Activated T-cell treated with anti-CD3 and anti-CD28 coated beads, Interleukin-2, amount 50 U/mL, for 48 hours (primary cell): ENCODE measurements at regions not wholly inside any gene's neighbourhood (a gene's known extent, or its start where the extent isn't known, plus 50 kb on each side); places are given as distances from the start of the nearest gene placed in this dataset.
"Not testable (repeated sequence)": the region's sequence is repeated elsewhere in the genome, so short reads cannot be mapped to it uniquely, and the experiment has no call there.

ENCODE experiments used
- DNase-seq, 2 experiments: peaks; one replicate each; pipeline ENCODE4 v3.0.0-alpha.2; 2020

DNA sequence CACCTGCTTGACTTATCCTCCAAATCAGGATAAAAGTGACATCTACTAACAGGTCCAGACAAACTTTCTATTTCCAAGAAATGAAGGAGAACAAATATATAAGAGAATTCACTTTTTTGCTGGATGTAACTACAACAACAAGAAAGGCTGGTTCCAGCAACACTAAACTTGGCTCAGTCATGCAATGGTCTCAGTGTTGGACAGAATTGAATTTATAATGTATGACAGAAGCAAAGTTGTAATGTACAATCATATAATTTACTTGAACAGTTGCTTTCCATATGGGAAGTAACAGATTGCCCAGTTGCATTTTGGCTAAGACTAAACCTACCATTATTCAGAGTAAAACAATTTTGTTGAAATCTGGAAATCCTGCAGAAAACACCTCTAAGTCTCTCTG, 183.3 kb upstream of the INTU start:
- DNase-seq: no peak

DNA sequence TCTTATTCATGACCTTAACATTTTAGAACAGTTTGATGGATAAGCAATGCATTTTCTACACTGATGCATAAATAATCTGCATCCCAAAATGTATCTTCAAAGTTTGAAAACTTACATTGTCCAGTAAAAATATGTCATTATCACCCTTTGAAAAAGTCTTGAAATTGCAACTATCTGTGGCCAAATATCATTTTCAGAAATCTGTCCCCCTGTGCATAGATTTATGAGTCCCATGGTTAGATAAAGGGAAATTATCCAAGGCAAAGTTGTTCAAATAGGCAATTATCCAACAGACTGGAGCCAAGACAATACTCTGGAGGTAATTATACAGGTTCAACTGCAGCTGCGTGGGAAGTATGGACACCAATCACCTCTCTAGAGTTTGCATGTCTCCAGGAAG, 182.5 kb upstream of the INTU start:
- no peak for DNase-seq

DNA sequence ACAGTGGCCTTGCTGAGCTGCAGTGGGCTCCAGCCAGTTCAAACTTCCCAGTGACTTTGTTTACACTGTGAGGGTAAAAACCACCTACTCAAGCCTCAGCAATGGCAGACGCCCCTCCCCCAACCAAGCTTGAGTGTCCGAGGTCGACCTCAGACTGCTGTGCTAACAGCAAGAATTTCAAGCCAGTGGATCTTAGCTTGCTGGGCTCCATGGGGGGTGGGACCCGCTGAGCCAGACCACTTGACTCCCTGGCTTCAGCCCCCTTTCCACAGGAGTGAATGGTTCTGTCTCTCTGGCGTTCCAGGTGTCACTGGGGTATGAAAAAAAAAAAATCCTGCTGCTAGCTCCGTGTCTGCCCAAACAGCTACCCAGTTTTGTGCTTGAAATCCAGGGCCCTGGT, 168.9 kb upstream of the INTU start:
- no peak for DNase-seq

DNA sequence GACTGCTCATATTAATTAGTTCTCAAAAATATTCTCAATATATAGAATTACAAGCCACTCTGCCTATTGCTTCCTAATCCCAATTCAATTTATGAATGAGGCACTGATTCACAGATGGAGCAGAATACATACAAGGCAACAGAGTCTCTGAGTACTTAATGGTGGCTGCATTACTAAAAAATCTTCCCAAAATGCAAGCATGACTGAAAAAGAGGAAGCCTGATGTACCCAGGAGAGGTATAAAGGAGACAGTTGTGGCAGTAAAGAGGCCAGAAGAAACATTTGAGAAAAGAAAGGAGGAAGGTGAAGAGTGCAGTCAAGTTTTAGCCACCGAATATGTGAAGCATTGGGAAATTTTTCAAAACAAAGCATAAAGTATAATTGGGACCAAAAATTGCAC, 163.2 kb upstream of the INTU start:
- DNase-seq: no peak

DNA sequence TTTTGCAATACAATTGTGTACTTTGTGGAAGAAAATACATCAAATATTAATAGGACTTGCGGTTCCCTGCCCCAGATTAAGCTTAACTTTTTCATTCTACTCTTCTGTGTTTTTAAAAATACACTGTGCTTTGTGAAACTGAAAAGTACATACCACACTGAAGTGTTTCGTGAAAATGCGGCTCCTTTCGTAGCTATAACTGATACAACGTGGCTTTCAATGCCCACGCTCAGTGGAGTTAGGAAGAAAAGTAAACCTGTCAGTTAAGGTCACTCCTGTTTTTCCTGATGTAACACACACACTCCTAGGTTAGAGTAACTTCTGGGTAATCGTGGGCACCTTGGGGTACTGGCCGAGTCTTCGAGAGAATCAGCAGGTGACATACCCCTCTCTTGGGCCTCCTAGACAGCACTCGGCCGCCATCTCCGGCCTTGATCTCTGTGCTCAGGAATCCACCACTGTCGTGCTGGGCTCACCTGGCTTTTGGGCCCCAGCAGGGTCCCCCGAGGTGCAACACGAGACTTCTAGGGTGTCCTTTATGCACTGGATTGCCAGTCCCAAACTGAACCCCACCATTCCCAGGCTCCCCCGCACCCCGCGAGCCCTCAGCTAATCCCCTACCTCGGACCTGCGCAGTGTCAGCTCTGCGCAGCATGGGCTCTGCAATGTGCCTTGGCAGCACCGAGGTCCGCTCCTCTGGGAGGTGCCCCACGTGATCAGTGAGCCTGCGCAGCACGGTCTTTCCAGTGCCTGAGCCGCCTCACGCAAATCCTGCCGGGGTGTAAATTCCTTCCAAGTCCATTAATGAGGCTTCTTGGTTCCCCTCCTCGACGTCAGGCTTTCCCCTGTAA, 162.6 kb upstream of the INTU start:
- no peak for DNase-seq

DNA sequence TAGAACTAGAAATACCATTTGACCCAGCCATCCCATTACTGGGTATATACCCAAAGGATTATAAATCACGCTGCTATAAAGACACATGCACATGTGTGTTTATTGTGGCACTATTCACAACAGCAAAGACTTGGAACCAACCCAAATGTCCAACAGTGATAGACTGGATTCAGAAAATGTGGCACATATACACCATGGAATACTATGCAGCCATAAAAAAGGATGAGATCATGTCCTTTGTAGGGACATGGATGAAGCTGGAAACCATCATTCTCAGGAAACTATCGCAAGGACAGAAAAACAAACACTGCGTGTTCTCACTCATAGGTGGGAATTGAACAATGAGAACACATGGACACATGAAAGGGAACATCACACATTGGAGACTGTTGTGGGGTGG, 154.5 kb upstream of the INTU start:
- DNase-seq: not testable (repeated sequence)

DNA sequence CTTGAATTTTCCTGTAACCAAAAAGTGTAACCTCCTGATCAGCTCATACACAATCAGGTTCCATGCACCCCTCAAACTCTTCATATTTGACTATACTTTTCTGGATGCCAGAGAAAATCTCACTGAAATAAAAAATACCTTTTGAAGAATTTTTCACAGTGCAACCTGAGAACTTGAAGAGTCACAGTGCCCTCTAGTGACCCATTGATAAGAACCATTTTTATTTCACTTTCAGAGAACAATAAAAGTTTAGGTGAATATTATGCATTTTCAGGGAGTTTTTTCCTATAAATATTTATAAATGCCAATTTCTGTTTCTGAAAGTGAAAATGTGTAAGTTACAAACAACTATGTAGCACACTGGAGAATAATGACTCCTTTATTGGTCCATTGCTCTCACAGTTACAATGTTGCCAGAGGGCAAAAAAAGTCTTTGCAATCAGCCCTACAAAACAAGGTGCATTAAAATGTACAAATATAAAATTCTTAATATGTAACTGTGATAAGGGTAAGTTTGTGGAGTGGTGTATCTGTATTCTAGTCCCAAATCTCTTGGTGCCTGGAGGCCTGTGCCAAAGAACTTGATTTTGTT, 153.6 kb upstream of the INTU start:
- DNase-seq: no peak

DNA sequence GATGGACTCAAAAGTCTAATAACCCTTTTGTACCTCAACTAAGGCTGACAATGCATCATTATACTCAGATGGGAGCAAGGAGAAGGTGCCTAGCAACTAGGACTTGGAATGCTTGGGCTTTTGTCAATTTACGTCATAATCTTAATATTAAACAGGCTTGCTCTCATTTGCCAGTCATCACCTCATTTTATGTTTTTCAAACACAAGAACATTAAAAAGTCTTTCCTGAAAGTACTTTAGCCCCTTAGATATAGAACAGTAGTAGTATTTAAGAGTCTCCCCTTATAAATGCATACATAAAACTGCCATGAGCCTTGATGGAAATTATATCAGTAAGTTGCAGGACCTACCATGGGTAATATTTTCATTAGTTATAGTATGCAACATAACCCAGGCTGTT, 150.7 kb upstream of the INTU start:
- DNase-seq: no peak

DNA sequence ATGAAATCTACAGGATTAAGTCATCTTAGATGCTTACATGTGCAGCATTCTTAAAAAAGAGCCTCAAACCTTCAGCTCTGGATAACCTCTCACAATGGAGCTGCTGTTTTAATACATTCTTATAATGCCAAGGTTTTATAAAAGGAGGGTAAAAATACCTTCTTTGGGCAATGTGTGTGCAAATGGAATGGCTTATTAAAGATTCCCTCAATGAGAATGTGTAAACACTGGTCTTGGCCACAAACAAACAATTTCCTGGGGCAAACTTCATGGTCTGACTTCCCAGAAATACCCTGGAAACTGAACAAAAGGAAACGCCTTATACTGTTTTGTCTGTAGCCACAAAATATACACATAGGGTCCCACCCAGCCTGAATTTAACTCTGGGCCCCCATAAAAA, 148.6 kb upstream of the INTU start:
- no peak for DNase-seq

DNA sequence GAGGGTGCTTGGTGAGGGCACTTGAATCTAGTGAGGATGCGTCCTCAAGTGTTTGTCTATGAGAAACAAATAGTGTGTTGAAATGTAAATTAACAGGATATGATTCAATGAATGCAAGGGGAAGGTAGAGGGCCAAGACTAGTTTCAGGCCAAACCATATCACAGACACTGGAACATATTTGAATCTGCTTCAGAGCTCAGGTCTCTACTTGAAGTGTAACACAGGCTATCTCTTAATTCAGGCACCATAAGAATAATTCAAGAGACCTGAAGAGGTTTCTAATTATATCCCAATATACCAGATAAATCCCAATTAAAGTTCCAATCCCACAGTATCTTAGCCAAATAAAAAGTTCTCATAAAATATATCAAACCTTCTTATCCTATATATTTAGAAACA, 146.5 kb upstream of the INTU start:
- no peak for DNase-seq

DNA sequence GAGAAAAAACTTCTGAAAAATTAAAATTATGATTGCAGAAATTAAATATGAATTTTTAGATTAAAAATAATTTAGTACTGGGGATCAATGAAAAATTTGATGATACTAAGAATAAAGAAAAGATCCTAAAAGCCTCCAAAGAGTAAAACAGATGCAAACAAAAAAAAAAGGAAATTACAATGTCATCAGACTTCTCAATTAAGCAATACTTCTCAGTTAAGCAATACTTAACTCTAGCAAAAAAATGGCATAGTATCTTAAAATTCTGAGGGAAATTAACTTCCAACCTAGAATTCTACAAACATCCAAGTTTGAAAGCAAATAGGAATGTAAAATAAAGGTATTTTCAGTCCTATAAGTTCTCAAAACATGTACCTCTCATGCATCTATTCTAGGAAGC, 141.2 kb upstream of the INTU start:
- DNase-seq: no peak

DNA sequence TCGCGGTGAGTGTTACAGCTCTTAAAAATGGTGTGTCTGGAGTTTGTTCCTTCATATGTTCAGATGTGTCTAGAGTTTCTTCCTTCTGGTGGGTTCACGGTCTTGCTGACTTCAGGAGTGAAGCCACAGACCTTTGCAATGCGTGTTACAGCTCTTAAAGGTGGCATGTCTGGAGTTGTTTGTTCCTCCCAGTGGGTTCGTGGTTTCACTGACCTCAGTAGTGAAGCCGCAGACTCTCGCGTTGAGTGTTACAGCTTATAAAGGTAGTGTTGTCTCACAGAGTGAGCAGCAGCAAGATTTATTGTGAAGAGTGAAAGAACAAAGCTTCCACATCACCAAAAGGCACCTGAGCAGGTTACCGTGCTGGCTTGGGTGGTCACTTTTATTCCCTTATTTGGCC, 135.9 kb upstream of the INTU start:
- not testable (repeated sequence) for DNase-seq

DNA sequence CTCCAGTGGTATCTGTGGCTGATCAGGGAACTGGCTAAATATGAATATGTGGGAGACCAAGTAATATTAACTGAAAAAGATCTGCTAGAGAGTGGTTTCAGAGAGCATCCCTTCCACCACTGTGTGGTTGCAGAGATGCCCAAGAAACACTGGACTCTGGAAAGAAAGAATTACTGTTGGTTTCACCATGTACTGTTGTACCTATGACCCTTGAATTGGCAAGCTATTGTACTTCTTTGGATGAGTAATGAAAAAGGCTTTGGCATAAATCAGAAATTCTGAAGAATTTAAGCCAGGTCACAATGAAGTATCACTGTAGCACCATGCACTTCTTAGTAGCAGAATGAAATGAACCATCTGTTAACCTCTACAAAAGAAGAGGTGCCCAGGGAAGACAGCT, 134.4 kb upstream of the INTU start:
- no peak for DNase-seq

DNA sequence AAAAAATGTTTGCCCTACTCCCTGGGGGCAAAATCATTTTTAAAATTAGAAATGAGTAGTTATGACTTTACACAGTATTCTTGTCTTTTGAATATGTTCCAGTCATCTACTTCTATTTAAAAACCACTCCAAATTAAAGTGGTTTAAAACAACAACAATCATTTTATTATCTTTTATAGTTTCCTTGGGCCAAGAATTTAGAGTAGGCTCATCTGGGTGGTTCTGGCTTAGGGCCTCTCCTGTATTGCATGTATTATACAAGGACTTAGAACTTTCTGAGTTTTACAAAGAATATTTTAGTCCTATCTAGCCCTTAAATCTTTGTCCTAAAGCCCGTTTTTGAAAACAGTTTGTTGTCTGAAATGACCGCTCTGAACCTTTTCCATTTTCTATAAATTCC, 132.5 kb upstream of the INTU start:
- DNase-seq: no peak

DNA sequence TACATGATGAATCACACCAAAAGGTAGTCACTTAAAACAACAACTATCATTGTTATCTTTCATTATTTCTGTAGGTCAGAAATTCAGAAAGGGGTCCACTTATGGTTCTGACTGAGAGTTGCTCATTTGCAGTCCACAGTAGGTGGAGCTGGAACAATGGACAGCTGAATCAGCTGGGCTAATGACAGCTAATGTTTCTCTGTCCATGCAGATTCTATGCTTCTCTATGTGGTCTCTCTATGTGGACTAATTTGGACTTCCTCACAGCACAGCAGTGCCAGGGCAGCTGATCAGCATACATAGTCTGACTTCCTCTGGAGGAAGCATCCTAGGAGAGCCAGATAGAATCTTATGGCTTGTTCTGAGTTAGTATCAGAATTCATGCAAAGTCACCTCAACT, 131.7 kb upstream of the INTU start:
- no peak for DNase-seq

DNA sequence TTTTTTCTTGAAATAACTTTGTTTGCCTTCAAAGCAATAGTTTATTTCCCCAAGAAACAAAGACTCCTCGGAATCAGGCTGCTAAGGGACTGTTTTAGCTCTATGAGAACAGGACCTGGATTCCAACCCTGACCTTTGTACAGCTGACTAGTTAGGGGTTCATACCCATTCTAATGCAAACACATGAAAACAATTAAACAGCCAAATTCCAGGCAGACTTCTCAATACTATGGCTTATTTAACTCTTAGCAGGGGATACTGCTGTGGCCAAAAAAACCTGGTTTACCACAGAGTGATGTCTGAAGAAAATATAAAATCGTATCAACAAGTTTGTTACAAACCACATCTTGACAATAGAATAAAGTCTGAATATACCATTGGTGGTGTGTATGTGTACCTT, 129.6 kb upstream of the INTU start:
- no peak for DNase-seq

DNA sequence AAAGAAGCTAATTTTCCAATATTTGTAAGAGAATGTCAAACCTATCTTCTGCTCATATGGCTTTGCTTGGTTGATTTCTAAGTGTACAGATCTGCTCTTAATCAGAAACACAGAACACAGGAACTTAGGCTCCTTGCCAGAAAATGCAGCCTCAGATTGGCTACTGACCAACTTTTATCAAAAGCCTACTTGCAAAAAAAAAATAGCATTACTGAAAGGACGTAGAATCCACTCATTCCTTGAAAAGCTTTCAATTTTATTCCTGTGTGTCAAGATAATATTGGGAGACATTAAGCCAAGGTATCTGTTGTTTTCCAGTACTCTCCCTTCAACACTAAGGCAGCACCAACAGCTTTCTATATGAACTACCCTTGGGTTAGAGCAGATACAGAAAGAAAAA, 127.6 kb upstream of the INTU start:
- DNase-seq: no peak

DNA sequence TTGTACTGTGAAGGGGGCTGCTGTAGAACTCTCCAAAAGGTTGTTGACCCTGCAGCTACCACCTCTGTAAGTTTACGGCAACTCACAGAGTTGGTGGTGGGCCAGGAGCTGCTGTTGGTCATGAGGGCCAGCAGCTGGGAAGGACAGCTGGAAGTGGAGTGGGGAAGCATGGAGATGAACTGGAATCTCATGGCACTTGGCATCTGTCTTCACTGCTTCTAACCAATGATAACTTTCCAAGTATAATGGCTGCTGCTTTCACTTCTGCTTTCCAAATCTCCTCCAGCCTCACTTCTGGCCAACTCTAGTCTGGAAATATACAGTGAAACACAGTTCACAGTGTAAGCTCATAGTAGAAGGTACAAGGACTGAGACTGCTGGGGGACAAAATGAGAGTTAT, 126.5 kb upstream of the INTU start:
- no peak for DNase-seq

DNA sequence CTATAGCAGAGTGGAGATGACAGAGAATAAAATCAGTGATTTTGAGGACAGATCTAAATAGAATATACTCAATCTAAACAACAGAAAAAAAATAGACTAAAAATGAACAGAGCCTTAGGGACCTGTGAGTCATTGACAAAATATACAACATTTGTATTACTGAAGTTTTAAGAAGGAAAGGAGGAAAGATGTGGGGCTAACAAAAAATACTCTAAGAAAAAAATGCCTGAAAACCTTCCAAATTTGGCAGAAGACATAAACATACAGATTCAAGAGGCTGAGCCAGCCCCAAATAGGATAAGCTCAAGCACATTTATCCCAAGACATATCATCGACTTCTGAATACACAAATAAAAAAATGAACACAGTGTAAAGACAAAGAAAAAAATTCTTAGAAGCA, 123.6 kb upstream of the INTU start:
- DNase-seq: no peak

DNA sequence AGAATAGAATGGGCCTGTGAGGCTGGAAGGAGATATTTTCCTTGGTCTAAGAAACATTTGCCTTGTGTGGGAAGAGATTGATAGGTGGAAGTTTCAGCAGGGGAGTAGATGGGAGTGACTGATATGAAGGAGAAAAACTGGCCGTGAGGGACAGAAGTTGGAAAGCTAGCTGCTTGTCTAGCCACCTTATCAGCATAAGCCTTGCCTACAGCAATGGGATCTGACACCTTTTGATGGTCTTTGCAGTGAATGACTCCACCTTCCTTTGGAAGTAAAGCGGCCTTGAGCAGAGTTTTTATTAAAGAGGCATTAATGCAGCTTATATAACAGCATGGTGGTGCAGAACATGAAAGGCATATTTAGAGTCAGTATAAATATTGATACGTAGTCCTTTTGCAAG, 120.1 kb upstream of the INTU start:
- not testable (repeated sequence) for DNase-seq

DNA sequence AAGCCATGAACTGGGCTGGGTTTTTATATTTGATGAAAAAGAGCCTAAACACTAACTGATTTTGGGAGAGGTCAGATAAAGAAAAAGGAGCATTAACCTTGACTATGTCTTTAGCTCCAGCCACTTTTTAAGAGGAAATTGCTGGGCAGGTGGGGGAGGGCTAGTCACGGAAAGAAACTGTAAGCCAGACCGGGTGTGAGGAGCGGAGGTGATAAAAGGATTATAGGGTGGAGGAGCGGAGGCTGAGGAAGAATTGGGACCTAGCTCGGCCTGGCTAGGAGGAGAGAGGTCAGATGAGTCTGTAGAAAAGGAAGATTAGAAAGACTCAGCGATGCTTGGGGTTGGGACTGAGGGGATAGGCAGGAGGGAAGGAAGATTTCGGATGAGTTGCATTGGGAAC, 117.5 kb upstream of the INTU start:
- DNase-seq: not testable (repeated sequence)

DNA sequence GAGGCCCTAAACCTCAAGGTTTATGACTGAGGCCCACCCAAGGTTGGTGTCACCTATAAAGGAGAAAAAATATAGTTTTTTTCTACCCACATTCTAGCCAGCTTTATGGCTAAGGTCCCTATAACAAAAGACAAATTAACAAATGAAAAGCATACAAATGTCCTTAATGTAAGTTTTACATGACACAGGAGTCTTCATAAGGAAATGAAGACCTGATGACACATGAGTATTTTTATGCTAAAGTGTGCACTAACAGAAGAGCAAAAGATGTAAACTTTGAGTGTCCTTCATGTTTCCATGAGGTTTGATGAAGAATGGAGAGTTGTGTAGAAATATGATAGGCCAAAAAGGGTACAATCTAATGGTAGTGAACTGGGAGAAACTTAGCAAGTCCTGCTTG, 114.7 kb upstream of the INTU start:
- no peak for DNase-seq

DNA sequence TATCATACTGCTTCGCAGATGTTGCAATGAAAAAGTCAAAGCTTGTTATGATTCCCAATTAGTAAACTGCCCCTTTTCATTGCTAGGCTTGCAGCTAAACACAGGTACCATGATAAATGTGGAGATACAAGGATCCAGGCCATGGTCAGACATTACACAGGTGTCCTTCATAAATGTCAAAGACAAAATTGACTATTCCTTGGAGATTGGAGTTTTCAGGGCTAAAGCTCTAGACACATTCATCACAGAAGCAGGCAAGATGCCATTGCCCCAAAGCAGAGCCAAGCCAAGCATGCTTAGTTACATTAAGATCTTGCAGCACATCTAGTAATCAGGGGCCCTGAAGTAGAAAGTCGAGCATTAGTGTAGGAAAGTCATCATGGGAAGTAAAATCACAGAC, 111.3 kb upstream of the INTU start:
- no peak for DNase-seq

DNA sequence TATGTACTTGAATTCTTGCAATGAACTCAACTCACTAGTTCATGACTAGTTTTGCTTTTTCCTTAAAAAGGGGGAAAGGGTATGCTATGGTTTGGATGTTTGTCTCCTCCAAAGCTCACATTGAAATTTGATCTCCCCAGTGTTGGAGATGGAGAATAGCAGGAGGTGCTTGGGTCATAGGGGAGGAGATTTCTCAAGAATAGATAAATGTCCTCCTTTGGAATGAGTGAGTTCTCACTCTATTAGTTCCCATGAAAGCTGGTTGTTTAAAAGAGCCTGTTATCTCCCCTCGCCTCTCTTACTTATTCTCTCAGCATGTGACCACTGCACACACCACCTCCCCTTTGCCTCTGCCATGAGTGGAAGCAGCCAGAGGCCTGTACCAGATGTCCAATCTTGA, 109.4 kb upstream of the INTU start:
- no peak for DNase-seq

DNA sequence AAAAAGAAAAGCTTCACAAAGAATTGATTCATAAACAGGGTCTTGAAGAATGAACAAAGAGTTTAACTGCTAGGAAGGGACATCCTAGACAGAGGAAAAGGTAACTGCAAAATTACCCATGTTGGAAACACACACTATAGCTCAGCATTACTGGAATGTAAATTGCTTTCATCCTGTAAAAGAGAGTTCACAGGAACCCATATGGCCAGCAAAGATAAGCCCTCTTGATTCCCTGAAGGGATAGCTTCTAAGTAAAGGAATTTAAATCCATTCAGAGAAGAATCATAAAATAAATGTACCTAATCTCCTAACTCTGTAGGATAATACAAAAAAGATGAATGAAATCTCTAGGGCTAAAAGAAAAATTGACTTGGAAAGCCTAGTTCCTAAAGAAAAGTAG, 107.1 kb upstream of the INTU start:
- DNase-seq: no peak
